H1 (cell line): ENCODE measurements at regions not wholly inside any gene's neighbourhood (a gene's known extent, or its start where the extent isn't known, plus 50 kb on each side); places are given as distances from the start of the nearest gene placed in this dataset.

Experiments
- BCL11A ChIP-seq, 2 experiments: IDR thresholded peaks; one replicate each; pipeline ENCODE4 v1.6.1; 2011; ENCODE audit warnings: low read depth in 2 of 2, low read length in 2 of 2, mild to moderate bottlenecking in 2 of 2
- HDAC2 ChIP-seq, 2 experiments: fragments of 300-600 bp in 1 of 2; sonication (generic) in 1 of 2; IDR thresholded peaks; 2 replicates each; pipeline ENCODE4 v1.6.1; 2011 to 2012; ENCODE audit warnings: low read depth in 2 of 2, low read length in 2 of 2, mild to moderate bottlenecking in 2 of 2, moderate library complexity in 2 of 2, borderline replicate concordance in 1 of 2, inconsistent platforms in 1 of 2
- MAFK ChIP-seq: IDR thresholded peaks from 2 replicates; pipeline ENCODE4 v1.6.1; 2012; ENCODE audit warnings: low read depth, mild to moderate bottlenecking, improper control_type of control experiment, low read length
- POLR2A ChIP-seq, 2 experiments: IDR thresholded peaks; 1 replicate in 1 of 2; 2 replicates in 1 of 2; pipeline ENCODE4 v1.6.1; 2011; ENCODE audit warnings: low read depth in 2 of 2, low read length in 2 of 2, mild to moderate bottlenecking in 2 of 2; ENCODE audit errors: control extremely low read depth in 1 of 2
- POLR2AphosphoS5 ChIP-seq: IDR thresholded peaks from 2 replicates; pipeline ENCODE4 v1.6.1; 2011; ENCODE audit warnings: low read depth, low read length
- RFX5 ChIP-seq: IDR thresholded peaks from 2 replicates; pipeline ENCODE4 v1.6.1; 2011; ENCODE audit warnings: low read depth, low read length, improper control_type of control experiment, borderline replicate concordance
- RNF2 ChIP-seq: fragments of 200-900, 300-1000 bp; sonication (generic); IDR thresholded peaks from 2 replicates; pipeline ENCODE4 v1.7.1; 2016; ENCODE audit warnings: borderline replicate concordance, low read depth, mild to moderate bottlenecking, antibody characterized with exemption, low read length; ENCODE audit not compliant: poor library complexity, severe bottlenecking; ENCODE audit errors: missing control alignments
- SRF ChIP-seq: IDR thresholded peaks from 2 replicates; pipeline ENCODE4 v1.6.1; 2011; ENCODE audit warnings: mild to moderate bottlenecking, low read depth, low read length, moderate library complexity

GRCh38 chr14:83355609-83356008 is 1822.0 kb upstream of the SEL1L start (continued):
- TF ChIP-seq HDAC2 (IDR thresholded peaks at IDR 0.05; ENCODE audit: borderline replicate concordance in 1 of 2, low read depth in 2 of 2, low read length in 2 of 2) (no peak), MAFK (no peak), POLR2AphosphoS5 (no peak), RNF2 (no peak), BCL11A (IDR thresholded peaks at IDR 0.05; ENCODE audit: low read depth in 2 of 2, low read length in 2 of 2) (no peak), SRF (no peak), RFX5 (no peak), POLR2A (IDR thresholded peaks at IDR 0.05; ENCODE audit: control extremely low read depth in 1 of 2, low read depth in 2 of 2, low read length in 2 of 2) (no peak)
